HEK293 (cell line): ENCODE measurements at regions not wholly inside any gene's neighbourhood (a gene's known extent, or its start where the extent isn't known, plus 50 kb on each side); places are given as distances from the start of the nearest gene placed in this dataset.

Experiments used
- ATF2 ChIP-seq: fragments of 450-650 bp; formaldehyde crosslinking; IDR thresholded peaks from 2 replicates; pipeline ENCODE4 v1.5.1; 2016; ENCODE audit warnings: missing biosample characterization, missing genetic modification characterization, low read depth
- KLF16 ChIP-seq: fragments of 450-650 bp; formaldehyde crosslinking; IDR thresholded peaks from 2 replicates; pipeline ENCODE4 v1.5.1; 2017; ENCODE audit warnings: missing biosample characterization, missing genetic modification characterization
- ZNF146 ChIP-seq: fragments of 450-650 bp; formaldehyde crosslinking; IDR thresholded peaks from 2 replicates; pipeline ENCODE4 v1.5.1; 2016; ENCODE audit warnings: missing biosample characterization, missing genetic modification characterization
- ZNF169 ChIP-seq: fragments of 450-650 bp; formaldehyde crosslinking; IDR thresholded peaks from 2 replicates; pipeline ENCODE4 v1.5.1; 2016; ENCODE audit warnings: missing biosample characterization, missing genetic modification characterization
- ZNF248 ChIP-seq: fragments of 450-650 bp; formaldehyde crosslinking; IDR thresholded peaks from 2 replicates; pipeline ENCODE4 v1.5.1; 2017; ENCODE audit warnings: missing biosample characterization, missing genetic modification characterization
- ZNF266 ChIP-seq: fragments of 450-650 bp; formaldehyde crosslinking; IDR thresholded peaks from 2 replicates; pipeline ENCODE4 v1.5.1; 2016; ENCODE audit warnings: missing biosample characterization, missing genetic modification characterization, low read depth
- ZNF280C ChIP-seq: fragments of 450-650 bp; formaldehyde crosslinking; IDR thresholded peaks from 2 replicates; pipeline ENCODE4 v1.5.1; 2016; ENCODE audit warnings: missing biosample characterization, missing genetic modification characterization
- ZNF404 ChIP-seq: fragments of 450-650 bp; formaldehyde crosslinking; IDR thresholded peaks from 2 replicates; pipeline ENCODE4 v1.5.1; 2017; ENCODE audit warnings: missing biosample characterization, missing genetic modification characterization
- ZNF549 ChIP-seq: fragments of 450-650 bp; IDR thresholded peaks from 2 replicates; pipeline ENCODE4 v1.5.1; 2018; ENCODE audit warnings: missing biosample characterization, missing genetic modification characterization, mild to moderate bottlenecking, inconsistent platforms, moderate library complexity
- ZNF654 ChIP-seq: fragments of 450-650 bp; formaldehyde crosslinking; IDR thresholded peaks from 2 replicates; pipeline ENCODE4 v1.5.1; 2016; ENCODE audit warnings: low read depth, missing biosample characterization, missing genetic modification characterization
- ZSCAN30 ChIP-seq: fragments of 450-650 bp; IDR thresholded peaks from 2 replicates; pipeline ENCODE4 v1.5.1; 2018; ENCODE audit warnings: missing biosample characterization, mild to moderate bottlenecking, missing genetic modification characterization, moderate library complexity
- ZXDB ChIP-seq: fragments of 450-650 bp; formaldehyde crosslinking; IDR thresholded peaks from 2 replicates; pipeline ENCODE4 v1.5.1; 2016; ENCODE audit warnings: missing biosample characterization, missing genetic modification characterization
- TF ChIP-seq, protein P1 (sequence below): fragments of 450-650 bp; formaldehyde crosslinking; IDR thresholded peaks from 2 replicates; pipeline ENCODE4 v1.5.1; 2016; ENCODE audit warnings: missing biosample characterization, missing genetic modification characterization

DNA sequence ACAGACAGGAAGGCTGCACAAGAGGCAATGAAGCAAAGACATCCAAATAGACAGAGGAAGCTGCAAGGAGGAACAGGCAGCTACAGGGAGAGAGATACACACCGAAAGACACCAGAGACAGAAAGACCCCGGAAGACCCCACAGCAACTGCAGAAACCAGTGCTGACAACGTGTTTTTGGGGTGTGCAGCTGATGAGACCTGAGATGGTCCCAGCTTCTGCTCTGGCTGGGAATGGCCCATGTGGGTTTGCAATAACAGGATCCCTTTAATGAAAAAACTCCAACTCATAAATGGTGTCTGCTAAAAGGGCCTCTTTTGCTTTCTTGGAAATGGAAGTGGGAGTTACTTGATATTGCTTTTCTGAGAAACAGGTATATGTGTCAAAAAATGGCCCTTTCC lies 101.5 kb upstream of the CDH11 start:
- TF ChIP-seq KLF16 (tag by site-specific recombination) (no peak), ZNF654 (no peak), ZNF549 (no peak), ZNF266 (tag by site-specific recombination) (no peak), ZNF169 (tag by site-specific recombination) (no peak), ZXDB (tag by site-specific recombination) (no peak), ZNF146 (tag by site-specific recombination) (no peak), ZNF248 (tag by site-specific recombination) (no peak), ZSCAN30 (tag by site-specific recombination) (no peak), ZNF280C (tag by site-specific recombination) (no peak), ZNF404 (tag by site-specific recombination) (no peak), ATF2 (no peak)
- TF ChIP-seq, protein P1, sequence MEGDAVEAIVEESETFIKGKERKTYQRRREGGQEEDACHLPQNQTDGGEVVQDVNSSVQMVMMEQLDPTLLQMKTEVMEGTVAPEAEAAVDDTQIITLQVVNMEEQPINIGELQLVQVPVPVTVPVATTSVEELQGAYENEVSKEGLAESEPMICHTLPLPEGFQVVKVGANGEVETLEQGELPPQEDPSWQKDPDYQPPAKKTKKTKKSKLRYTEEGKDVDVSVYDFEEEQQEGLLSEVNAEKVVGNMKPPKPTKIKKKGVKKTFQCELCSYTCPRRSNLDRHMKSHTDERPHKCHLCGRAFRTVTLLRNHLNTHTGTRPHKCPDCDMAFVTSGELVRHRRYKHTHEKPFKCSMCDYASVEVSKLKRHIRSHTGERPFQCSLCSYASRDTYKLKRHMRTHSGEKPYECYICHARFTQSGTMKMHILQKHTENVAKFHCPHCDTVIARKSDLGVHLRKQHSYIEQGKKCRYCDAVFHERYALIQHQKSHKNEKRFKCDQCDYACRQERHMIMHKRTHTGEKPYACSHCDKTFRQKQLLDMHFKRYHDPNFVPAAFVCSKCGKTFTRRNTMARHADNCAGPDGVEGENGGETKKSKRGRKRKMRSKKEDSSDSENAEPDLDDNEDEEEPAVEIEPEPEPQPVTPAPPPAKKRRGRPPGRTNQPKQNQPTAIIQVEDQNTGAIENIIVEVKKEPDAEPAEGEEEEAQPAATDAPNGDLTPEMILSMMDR (tag by site-specific recombination), result no peak
